GM13977 (cell line): ENCODE measurements at regions not wholly inside any gene's neighbourhood (a gene's known extent, or its start where the extent isn't known, plus 50 kb on each side); places are given as distances from the start of the nearest gene placed in this dataset.

ENCODE experiments used
- DNase-seq: peaks from one replicate; pipeline ENCODE4 v3.0.0; 2012; ENCODE audit warnings: low spot score
- in situ Hi-C: fragments of 300-500 bp; cut with MboI; formaldehyde crosslinking; loops from one replicate; pipeline ENCODE4 v1.12.0; 2022; ENCODE audit warnings: low sequenced_read_pairs, low pct_unique_long_range_greater_than_20kb, mixed read lengths, inconsistent platforms; ENCODE audit not compliant: unreplicated experiment
- TF ChIP-seq, protein P1 (sequence below): IDR thresholded peaks from 2 replicates; pipeline ENCODE4 v1.5.1; 2012; ENCODE audit warnings: mild to moderate bottlenecking, control low read depth; ENCODE audit not compliant: insufficient read depth; ENCODE audit errors: extremely low read depth, missing control alignments

DNA sequence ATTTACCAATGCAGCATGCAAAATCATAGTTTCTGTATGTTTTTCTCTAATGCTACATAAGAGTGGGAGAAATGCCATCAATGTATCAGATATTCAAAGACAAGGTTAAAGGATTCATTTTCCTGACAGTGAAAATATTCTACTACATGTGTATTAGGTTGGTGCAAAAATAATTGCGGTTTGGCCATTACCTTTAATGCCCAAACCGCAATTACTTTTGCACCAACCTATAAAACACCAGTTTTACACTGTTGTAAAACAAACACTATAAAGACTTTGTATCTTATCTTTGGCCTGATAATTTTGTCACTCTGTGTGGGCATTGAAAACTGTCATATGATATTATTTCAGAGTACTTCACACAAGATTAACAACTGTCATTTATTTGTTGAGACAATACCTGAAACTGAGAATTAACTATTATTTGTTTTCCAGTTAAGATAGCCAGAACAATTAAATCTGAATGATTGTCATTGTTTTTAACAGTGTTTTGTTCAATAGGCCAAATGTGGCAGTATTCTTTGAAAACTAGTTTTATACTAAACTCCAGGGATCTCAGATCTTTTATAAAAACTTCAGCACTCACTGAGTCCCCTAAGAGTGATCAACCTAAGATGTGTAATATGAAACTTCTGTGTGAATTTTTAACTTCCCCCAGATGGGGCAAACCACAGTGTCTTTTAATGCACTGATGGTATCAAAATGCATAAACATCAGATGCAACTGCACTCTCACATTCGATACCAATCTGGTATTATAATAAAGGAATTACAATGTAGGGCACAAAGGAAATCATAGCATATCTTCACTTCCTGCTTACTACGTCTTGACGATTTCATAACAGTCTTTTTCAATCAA is 53.8 kb upstream of the FBN2 start:
- in situ Hi-C loops: no loop called here

DNA sequence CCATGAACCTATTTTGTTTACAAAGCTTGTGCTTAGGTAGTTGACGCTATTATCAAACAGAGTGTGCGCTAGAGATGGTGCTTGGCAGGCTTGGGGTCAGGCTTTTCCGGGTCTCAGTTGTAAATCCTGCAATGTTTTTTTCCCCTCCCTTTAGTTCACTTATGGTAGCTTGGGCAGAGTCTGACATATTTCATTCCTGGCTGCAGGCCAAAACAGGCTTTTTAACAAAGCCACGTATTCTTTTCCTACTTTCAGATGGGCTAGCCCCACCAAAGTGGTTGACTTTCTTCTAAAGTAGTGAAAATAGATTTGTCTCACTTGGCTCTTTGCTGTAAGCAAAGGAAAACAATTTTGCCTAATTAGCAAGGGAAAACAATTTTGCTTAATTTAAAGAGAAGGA is 58.0 kb upstream of the FBN2 start:
- TF ChIP-seq, protein P1, sequence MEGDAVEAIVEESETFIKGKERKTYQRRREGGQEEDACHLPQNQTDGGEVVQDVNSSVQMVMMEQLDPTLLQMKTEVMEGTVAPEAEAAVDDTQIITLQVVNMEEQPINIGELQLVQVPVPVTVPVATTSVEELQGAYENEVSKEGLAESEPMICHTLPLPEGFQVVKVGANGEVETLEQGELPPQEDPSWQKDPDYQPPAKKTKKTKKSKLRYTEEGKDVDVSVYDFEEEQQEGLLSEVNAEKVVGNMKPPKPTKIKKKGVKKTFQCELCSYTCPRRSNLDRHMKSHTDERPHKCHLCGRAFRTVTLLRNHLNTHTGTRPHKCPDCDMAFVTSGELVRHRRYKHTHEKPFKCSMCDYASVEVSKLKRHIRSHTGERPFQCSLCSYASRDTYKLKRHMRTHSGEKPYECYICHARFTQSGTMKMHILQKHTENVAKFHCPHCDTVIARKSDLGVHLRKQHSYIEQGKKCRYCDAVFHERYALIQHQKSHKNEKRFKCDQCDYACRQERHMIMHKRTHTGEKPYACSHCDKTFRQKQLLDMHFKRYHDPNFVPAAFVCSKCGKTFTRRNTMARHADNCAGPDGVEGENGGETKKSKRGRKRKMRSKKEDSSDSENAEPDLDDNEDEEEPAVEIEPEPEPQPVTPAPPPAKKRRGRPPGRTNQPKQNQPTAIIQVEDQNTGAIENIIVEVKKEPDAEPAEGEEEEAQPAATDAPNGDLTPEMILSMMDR: no peak
- DNase-seq: no peak
- in situ Hi-C loops: no loop called here

More for the DNA sequence above, 53.8 kb upstream of the FBN2 start:
- no peak for DNase-seq
- TF ChIP-seq, protein P1: no peak

DNA sequence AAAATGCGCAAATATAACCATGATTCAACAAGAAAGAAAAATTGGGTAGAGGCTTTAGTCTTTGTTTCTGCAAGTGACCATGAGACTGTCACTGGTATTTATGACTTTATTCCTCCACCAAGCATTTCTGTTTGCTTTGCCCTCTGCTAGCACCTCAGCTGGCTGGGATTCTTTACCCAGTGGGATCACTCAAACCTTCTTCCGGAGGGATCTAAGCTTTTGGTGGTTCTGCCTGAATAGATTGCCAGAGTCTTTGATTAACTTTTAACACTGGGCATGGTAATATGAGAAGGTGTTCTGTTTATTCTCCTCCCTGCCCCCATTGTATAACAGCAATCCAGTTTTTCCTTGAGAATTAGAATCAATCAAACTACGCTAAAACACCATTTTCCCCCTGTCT is 59.1 kb upstream of the FBN2 start:
- in situ Hi-C loops: no loop called here
- DNase-seq: no peak

DNA sequence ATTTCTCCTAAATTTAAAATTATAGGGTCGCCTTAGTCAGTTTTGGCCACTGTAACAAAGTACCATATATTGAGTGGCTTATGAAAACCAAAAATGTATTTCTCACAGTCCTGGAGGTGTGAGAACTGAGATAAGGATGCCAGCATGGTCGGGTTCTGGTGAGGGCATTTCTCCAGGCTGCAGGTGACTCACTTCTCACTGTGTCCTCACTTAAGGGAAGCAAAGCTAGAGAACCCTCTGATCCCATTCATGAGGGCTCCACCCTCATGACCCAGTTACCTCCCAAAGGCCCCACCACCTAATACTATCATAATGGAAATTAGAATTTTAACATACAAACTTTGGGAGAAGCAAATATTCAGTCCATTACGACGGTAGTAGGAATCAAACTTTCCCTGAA is 75.1 kb upstream of the FBN2 start:
- DNase-seq: no peak
- in situ Hi-C loops: no loop called here
- TF ChIP-seq, protein P1: no peak

More for the DNA sequence above, 59.1 kb upstream of the FBN2 start:
- TF ChIP-seq, protein P1: no peak

DNA sequence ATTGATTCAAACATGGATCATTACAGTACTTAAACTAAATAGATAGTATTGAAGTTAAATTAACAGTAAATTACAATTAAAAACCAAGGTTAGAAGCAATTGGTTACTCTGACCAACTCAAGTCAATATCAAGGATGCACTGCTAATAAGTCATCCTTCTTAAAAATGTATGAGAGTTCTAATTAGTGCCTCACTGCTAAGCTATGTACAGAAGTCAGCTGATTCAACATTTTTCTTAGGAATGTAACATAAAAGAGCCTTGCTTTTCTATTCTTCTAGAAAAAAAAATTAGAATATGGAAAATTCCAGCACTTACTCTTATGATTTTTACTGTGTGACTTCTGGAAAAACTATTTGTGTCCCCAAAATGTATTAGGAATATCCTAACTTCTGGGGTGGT is 75.7 kb upstream of the FBN2 start:
- DNase-seq: no peak
- TF ChIP-seq, protein P1: no peak
- in situ Hi-C loops: no loop called here

DNA sequence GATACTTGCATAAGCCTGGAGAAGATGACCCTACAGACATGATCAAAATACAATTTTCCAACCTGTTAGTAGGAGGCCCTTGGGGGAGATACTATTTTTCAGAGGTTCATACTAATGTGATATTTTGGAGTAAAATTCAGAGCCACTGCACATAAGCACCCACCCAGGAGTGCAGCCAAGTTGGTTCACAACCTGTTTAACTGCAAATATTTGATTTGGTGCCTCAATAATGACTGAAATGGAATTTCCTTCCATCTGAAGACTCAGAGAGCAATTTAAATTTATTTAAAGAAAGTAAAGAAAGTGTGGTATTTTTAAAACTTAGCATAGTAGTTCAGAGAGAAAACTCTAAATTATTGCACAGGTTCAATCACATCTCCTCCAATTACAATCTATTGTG is 77.5 kb upstream of the FBN2 start:
- no peak for DNase-seq
- TF ChIP-seq, protein P1: no peak
- in situ Hi-C loops: no loop called here
